Mucosa of rectum (tissue), 2 donors: ENCODE measurements at regions not wholly inside any gene's neighbourhood (a gene's known extent, or its start where the extent isn't known, plus 50 kb on each side); places are given as distances from the start of the nearest gene placed in this dataset.

ENCODE experiments used
- H3K27ac ChIP-seq, 2 donors: one replicate each; pipeline ENCODE4 v1.7.0; 2013; ENCODE audit warnings: inconsistent platforms in 2 of 2, low read depth in 2 of 2, low read length in 2 of 2
- H3K27me3 ChIP-seq, 2 donors: one replicate each; pipeline ENCODE4 v1.7.0; 2013; ENCODE audit warnings: low read length in 2 of 2; ENCODE audit not compliant: control insufficient read depth in 2 of 2, insufficient read depth in 2 of 2
- H3K36me3 ChIP-seq, 2 donors: one replicate each; pipeline ENCODE4 v1.7.0; 2013; ENCODE audit warnings: low read length in 2 of 2; ENCODE audit not compliant: control insufficient read depth in 2 of 2, insufficient read depth in 2 of 2
- H3K4me1 ChIP-seq, 2 donors: one replicate each; pipeline ENCODE4 v1.7.0; 2013; ENCODE audit warnings: low read length in 2 of 2, mild to moderate bottlenecking in 1 of 2; ENCODE audit not compliant: control insufficient read depth in 2 of 2, insufficient read depth in 2 of 2
- H3K4me3 ChIP-seq, 2 donors: one replicate each; pipeline ENCODE4 v1.7.0; 2013; ENCODE audit warnings: low read length in 2 of 2
- H3K9ac ChIP-seq, 2 donors: one replicate each; pipeline ENCODE4 v1.7.0; 2013; ENCODE audit warnings: low read length in 2 of 2, low read depth in 1 of 2, mild to moderate bottlenecking in 1 of 2
- H3K9me3 ChIP-seq, 2 donors: one replicate each; pipeline ENCODE4 v1.7.0; 2013; ENCODE audit warnings: low read length in 2 of 2; ENCODE audit not compliant: control insufficient read depth in 2 of 2
- donor health status: healthy.
- donor health status: Normal muscosa, but diverticular disease.

DNA sequence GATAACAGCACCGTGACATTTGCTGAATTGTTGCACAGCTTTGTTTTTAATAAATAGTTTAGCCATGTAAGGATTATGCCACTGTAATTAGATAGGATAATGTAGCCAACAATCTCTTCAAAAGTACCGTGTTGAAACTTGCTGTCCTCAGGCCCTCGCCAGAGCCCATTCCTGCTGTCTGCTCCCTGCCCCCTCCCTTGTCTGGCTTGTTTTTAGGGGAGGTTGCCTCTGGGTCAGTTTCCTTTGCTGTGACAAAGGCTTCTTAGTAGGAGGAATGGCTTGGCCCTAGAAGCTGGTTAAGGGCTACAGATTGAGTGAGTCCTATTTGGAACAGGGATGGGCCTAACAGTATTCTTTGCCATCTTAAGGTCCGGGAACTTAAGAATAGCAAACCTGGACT lies 107.9 kb downstream of the LMO4 start:
- Histone ChIP-seq H3K27me3 (no peaks in the 10 kb centered on the region), H3K9me3 (no peaks in the 10 kb centered on the region), H3K36me3 (no peaks in the 10 kb centered on the region), H3K9ac (no peak overlapping the region), H3K27ac (no peak overlapping the region), H3K4me3 (no peak overlapping the region), H3K4me1 (no peaks in the 10 kb centered on the region)

DNA sequence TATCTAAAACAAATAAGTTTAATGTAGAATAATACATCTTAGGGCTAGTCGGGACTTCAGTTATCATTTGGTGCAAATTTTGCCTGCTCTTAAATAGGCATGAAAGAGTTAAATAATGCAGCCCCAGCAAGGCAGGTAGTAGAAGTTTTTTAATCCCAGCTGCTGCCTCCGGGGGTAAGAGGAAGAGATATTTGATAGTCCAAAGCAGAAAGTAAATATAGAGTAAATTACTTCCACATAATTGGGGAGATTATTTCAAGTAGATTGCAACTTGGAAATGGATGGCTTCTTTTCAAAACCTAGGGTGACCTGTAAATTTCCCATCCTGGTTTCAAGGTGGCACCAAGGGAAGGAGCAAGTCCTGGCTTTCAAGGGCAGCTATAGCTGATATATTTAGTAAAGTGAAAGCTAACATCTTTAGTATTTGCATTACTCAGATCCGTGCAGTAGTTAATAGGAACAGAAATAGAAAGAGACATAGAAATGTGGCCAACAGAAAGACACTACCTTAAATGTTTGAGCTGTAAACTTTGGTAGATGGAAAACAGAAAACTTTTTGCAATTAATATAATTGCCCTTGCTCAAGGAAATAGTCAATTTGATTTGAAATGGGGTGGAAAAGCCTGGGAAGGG lies 109.1 kb downstream of the LMO4 start:
- H3K4me1 ChIP-seq, result no peaks in the 10 kb centered on the region
- H3K9ac ChIP-seq, result no peak overlapping the region
- H3K27me3 ChIP-seq, result no peaks in the 10 kb centered on the region
- no peaks in the 10 kb centered on the region for H3K36me3 ChIP-seq
- H3K9me3 ChIP-seq, result no peaks in the 10 kb centered on the region
- H3K27ac ChIP-seq, result no peak overlapping the region
- H3K4me3 ChIP-seq, result no peak overlapping the region

DNA sequence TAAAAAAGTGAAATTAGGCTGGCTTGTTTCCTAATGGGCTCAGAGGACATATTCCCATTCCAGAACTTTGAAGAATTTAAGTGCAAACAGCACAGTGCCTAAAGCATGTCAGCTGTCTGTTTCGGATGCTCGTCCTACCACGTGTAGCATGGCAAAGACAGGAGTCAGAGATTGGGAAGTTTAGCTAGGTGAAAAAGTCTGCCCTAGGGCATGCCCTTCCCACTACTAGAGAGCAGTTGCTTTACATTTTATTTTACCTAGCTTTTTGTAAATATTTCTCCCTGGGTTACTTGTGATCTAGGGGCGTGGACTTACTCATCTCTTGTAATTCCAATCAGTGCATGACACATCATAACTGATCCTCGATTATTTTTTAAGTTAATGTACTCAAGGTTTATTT lies 111.1 kb downstream of the LMO4 start:
- Histone ChIP-seq H3K9ac (no peak overlapping the region), H3K4me1 (no peaks in the 10 kb centered on the region), H3K27me3 (no peaks in the 10 kb centered on the region), H3K9me3 (no peaks in the 10 kb centered on the region), H3K4me3 (no peak overlapping the region), H3K27ac (no peak overlapping the region), H3K36me3 (no peaks in the 10 kb centered on the region)

DNA sequence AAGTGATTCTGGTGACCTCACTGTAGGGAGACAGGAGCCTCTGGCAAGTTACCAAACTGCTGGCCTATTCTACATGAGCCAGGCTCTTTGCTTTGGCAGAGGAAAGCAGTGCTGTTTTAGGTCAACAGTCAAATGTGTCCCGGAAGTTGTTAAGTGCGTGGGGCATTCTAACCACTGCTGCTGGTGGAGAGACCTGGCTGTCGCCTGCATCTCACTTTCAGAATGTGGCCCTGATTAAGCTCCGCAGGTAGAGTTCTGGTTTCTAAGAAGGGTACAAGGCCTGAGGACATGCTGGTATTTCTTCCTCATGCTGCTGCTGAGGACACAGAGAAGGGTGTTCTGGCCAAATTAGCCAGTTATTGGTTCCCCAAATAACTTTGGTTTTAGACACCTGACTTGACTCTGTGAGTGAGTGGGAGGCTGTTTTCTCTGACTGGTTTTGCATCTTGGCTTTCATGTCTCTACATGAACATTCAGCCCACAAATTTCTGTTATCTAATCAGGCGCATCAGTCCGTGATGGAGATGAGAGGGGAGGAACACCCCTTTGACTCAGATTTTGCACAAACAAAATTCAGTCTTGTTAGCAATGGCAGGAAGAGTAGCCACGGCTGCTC lies 120.8 kb downstream of the LMO4 start:
- peaks cover 5 to 10% of the 10 kb centered on the region in 2 donors for H3K4me1 ChIP-seq
- no peaks in the 10 kb centered on the region for H3K9me3 ChIP-seq
- H3K4me3 ChIP-seq, result no peak overlapping the region
- no peaks in the 10 kb centered on the region for H3K36me3 ChIP-seq
- H3K9ac ChIP-seq, result no peak overlapping the region
- no peaks in the 10 kb centered on the region for H3K27me3 ChIP-seq
- H3K27ac ChIP-seq, result peak overlapping the region in 1 of 2 donors; percentile 49

DNA sequence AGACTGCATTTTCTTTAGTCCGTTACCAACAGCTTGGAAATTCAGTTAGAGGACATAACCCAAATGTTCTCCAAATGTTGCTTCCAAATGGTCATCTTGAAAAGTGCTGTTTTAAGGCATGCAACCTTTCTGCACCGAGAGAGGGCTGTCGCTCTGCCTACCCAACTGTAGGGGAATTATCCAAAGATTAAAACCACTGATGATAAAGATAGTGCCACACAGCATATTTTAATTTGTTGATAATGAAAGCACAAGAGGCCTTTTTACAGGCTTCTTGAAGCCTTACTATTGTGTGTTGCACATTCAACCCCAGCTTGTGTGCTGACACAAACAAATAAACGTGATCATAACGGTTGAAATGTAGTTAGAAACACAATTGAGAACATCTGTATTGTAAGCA lies 121.5 kb downstream of the LMO4 start:
- H3K36me3 ChIP-seq, result no peaks in the 10 kb centered on the region
- no peaks in the 10 kb centered on the region for H3K27me3 ChIP-seq
- H3K27ac ChIP-seq, result no peak overlapping the region
- no peak overlapping the region for H3K9ac ChIP-seq
- peaks cover 5 to 10% of the 10 kb centered on the region in 2 donors for H3K4me1 ChIP-seq
- no peaks in the 10 kb centered on the region for H3K9me3 ChIP-seq
- no peak overlapping the region for H3K4me3 ChIP-seq

DNA sequence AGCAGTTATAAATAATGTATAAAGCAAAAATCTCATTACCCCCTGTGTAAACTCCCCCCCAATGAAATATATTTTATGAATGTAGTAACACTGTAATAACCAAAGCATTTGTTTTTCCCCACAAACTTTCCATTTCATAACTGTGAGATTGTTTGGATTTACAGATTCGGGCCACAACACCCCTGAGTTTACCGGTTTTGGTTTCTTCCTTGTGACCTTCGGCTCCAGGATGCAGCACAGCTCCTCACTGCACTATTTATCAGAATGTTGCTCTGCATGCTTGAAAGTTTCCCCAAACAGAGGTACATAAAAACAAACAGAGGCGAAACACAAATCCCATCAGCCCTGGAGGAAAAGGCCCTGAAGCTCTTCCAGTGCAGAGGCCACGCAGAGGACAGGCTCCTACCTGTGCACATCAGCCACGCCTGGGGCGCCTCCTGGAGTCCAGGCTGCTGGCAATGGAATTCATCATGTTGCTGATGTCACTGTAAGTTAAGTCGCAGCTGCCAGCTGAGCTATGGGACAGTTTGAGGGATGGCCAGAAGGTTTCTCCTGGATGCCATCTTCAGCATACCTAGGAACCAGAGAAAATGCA lies 122.0 kb downstream of the LMO4 start:
- Histone ChIP-seq H3K9ac (no peak overlapping the region), H3K27me3 (no peaks in the 10 kb centered on the region), H3K27ac (no peak overlapping the region), H3K4me1 (peaks cover 5 to 10% of the 10 kb centered on the region in 2 donors), H3K36me3 (no peaks in the 10 kb centered on the region), H3K4me3 (no peak overlapping the region), H3K9me3 (no peaks in the 10 kb centered on the region)

DNA sequence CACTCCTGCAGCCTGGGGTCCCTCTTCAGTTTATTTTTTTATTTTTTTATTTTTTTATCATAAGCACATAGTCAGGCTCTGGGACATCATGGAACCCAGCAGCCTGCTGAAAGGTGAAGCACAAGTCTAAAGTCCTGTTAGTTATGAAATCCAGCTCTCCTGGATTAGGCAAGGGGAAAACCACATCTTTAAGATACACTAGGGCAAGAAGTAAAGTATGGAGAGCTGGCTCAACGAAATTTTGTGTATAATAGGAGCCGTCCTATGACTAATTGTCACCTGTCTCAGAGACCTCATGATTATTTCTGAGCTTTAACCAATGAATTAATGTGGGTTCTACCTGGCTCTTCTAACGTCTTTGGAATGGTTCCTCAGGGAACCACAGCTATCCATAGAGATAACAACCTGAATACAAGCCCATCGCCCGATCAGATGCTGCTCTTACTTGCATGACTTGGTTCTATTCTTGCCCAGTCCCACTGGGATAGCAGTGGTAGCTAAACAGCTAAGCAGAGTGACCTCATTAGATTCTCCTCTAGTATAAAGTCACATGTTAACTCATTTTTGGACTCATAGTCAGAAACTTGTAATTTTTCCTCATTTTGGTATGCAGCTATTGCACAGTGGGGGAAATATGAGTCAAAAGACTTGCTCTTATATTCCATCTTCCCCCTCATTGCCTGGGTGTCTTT lies 122.7 kb downstream of the LMO4 start:
- Histone ChIP-seq H3K4me1 (peaks cover 5 to 10% of the 10 kb centered on the region in 2 donors), H3K4me3 (no peak overlapping the region), H3K27me3 (no peaks in the 10 kb centered on the region), H3K9me3 (no peaks in the 10 kb centered on the region), H3K36me3 (no peaks in the 10 kb centered on the region), H3K9ac (no peak overlapping the region), H3K27ac (no peak overlapping the region)

DNA sequence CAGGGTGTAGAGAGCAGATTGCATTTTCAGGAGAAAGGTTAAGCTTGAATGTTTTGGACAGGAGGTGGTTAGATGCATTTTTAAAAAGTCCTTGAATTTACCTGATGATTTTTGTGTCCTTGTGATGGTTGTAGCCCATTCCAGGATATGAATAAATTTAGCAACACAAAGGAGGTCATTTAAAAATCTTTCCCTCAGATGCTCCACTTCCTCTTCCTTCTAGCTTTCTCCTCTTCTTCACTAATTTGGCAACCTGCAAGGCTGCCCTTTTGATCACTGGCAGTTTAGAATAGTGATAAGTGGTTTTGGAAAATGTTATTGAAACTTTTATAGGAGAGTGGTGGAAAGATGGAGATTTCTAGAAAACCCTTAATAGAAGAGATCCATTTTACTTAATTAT lies 124.0 kb downstream of the LMO4 start:
- peaks cover 5 to 10% of the 10 kb centered on the region in 2 donors for H3K4me1 ChIP-seq
- H3K27ac ChIP-seq, result no peak overlapping the region
- no peak overlapping the region for H3K9ac ChIP-seq
- H3K4me3 ChIP-seq, result no peak overlapping the region
- H3K9me3 ChIP-seq, result no peaks in the 10 kb centered on the region
- H3K27me3 ChIP-seq, result no peaks in the 10 kb centered on the region
- no peaks in the 10 kb centered on the region for H3K36me3 ChIP-seq

DNA sequence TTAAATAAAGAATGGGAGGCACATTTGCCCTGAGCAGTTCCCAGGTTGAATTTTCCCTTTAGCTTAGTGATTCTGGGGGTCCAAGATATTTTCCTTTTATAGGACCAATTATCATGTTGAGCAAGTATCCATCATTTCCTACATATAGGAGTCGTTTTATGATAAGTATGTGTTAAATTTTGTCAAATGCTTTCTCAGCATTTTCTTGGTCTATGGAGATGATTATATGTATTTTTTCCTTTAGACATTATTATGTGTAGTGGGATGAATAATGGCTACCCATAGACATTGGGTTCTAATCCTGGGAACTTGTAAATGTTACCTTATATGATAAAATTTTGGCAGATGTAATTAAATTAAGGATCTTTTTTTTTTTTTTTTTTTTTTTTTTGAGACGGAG lies 128.7 kb downstream of the LMO4 start:
- Histone ChIP-seq H3K27ac (no peak overlapping the region), H3K4me1 (no peaks in the 10 kb centered on the region), H3K27me3 (no peaks in the 10 kb centered on the region), H3K9me3 (no peaks in the 10 kb centered on the region), H3K9ac (no peak overlapping the region), H3K4me3 (no peak overlapping the region), H3K36me3 (no peaks in the 10 kb centered on the region)

DNA sequence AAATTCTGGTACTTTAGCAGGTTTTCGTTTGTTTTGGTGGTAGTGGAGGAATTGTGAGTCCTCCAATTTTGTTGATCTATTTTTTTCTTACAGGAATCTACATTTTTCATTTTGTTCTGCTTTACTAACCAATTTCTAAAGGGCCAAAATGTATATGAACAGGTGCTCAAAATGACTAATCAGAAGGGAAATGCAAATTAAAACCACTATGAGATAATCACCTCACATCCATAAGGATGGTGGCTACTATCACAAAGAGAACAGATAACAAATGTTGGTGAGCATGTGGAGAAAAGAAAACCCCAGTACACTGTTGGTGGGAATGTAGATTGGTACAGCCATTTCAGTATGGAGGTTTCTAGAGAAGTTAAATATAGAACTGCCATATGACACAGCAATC lies 134.2 kb downstream of the LMO4 start:
- Histone ChIP-seq H3K4me1 (no peaks in the 10 kb centered on the region), H3K27me3 (no peaks in the 10 kb centered on the region), H3K9me3 (no peaks in the 10 kb centered on the region), H3K36me3 (no peaks in the 10 kb centered on the region), H3K9ac (no peak overlapping the region), H3K27ac (no peak overlapping the region), H3K4me3 (no peak overlapping the region)
